Activated CD4-positive, alpha-beta T cell treated with anti-CD3 and anti-CD28 coated beads, Interleukin-2, amount 50 U/mL, for 24 hours (primary cell): ENCODE measurements at regions not wholly inside any gene's neighbourhood (a gene's known extent, or its start where the extent isn't known, plus 50 kb on each side); places are given as distances from the start of the nearest gene placed in this dataset.

Experiments used
- DNase-seq, 2 donors: peaks; one replicate each; pipeline ENCODE4 v3.0.0-alpha.2; 2020; ENCODE audit warnings: low read depth in 1 of 2, low spot score in 1 of 2

DNA sequence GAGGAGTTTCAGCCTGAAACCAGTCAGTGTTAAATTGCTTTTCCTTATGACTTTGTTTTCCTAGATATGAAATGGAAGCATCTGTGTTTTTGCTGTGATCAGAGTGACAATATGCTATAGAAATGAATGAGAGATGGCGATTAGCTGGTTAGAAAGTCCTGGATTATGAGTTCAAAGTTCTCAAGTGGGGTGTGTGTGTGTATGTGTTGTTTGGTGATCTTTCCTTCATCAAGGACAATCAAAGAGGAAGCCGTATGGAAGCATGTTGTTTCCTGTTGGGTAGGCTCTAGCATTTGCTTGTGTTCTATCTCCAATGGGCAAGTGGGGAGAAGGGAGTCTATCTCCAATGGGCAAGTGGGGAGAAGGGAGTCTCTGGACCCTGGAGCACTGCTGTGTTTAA lies 64.0 kb upstream of the STX18 start:
- DNase-seq, result no peak

- no peak for DNase-seq
Observed at GRCh38 chr4:4603592-4603991, 61.7 kb upstream of the STX18 start.

- DNase-seq, result no peak
Observed at GRCh38 chr4:4603067-4603466, 61.2 kb upstream of the STX18 start.

DNA sequence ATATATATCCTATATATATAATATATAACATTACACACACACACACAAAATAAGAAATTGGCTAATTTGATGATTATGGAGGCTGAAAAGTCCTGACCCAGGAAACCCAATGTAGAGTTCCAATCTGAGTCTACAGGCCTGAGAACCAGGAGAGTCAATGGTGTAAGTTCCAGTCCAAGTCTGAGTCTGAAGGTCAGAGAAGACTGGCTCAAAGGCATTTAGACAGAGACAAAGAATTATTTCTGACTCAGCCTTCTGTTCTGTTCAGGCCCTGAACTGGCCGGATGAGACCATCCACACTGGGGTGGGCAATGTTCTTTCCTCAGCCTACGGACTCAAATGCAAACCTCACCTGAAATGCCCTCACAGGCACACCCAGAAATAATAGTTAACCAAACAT lies 60.6 kb upstream of the STX18 start:
- no peak for DNase-seq

DNA sequence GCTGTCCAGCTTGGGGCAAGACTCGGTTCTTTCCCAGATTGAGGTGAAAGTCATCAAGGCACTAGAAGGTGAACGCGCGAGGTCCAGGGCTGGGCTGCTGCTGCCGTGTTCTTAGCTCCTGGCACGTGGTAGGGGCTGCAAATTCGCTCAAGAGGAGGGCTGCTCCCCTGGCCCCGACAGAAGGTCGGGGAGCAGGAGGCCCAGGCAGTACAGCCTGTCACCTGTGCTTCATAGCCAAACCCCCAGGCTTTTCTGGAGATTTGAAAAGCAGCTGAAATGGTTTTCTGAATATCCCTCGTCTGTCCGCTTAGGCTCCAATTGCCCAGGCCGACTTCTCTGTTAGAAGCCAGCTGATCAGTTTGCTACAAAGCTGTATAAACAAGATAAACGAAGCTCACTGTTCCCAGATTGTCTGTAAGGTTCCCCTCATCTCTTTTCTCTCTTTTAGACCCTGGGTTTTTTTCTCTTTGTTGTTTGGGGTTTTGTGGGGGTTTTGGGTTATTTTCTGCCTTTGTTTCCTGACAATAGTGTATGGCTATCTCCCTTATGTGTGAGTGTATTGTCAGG lies 60.0 kb upstream of the STX18 start:
- DNase-seq, result no peak

DNA sequence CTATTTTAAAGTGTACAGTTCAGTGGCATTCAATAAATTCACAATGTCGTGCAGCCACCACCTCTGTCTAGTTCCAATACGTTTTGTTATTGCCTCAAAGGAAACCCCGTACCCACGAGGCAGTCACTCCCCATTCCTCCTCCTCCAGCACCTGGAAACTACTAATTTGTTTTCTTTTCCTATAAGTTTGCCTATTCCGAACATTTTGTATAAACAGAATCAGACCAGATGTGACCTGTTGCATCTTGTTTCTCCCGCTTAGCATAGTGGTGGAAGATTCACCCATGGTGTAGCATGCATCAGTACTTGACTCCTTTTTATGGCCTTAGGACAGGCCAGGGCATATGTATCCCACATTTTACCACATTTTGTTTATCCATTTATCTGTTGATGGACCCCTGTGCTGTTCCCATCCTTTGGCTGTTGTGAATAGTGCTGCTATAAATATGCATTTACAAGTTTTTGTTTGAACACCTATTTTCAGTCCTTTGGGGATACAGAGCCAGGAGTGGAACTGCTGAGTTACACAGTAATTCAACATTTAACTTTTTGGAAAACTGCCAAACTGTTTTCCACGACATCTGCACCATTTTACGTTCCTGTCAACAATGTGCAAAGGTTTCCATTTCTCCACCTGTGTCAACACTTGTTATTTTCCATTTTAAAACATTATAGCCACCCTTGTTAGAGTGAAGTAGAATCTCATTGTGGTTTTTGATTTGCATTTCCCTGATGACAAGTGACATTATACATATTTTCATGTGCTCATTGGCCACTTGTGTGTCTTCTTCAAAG lies 57.8 kb upstream of the STX18 start:
- no peak for DNase-seq

GRCh38 chr4:4598851-4599411 lies 57.1 kb upstream of the STX18 start:
- no peak for DNase-seq

DNA sequence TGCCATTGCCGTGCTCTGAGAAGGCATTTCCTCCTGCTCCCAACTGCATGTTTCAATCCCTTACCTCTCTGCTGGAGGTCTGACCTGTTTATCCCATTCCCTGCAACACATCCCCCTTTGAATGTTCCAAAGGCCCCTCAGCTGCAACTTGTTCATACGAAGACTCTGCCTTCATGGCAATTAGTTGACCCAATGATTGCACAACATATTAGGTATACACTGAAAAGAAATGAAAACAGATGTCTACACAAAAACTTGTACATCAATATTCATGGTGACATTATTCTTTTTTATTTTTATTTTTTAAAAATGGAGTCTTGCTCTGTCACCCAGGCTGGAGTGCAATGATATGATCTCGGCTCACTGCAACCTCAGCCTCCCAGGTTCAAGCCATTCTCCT lies 54.9 kb upstream of the STX18 start:
- DNase-seq, result no peak

DNA sequence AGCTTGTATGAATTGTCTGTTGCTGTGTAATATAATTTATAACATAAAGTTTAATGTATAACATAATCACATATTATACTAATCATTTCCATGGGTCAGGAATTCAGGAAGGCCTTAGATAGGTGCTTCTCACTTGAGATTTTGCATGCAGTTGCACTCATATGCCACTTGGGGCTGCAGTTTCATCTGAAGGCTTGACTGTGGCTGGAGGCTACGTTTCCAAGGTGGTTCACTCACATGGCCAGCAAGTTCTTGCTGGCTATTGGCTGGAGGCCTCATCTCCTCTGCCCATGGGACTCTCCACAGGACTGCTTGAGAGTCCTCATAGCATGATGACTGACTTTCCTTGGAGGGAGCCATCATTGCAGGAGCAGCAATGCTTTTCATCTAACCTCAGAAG lies 53.4 kb upstream of the STX18 start:
- DNase-seq, result no peak

DNA sequence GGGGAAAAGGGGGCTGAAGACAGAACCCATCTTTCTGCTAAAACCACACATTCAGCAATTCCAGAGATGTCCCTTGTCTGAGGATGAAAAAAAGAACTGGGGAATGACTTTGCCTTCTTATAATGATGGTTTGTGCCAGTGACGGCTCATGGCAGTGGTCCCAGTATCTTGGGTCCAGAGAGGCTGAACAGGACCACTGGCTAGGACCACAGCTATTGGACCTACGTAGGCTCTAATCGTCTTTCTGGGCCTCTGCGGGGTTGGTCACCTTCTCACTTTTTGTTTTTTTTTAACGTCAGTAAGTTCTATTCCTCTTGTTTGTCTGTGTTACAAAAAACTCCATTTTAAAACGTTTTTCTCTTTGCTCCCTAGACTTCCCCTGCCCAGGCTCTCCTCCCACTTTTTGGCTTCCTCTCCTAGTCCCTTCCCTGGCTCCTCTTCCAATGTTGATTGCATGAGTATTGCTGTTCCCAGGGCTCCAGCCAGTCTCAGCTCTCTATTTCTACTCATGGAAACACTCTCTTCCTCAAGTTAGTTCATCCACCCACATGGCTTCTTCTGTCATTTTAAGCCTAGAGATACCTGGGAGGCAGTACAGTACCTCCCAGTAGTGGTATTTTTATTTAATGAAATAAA lies 52.6 kb upstream of the STX18 start:
- DNase-seq, result no peak

DNA sequence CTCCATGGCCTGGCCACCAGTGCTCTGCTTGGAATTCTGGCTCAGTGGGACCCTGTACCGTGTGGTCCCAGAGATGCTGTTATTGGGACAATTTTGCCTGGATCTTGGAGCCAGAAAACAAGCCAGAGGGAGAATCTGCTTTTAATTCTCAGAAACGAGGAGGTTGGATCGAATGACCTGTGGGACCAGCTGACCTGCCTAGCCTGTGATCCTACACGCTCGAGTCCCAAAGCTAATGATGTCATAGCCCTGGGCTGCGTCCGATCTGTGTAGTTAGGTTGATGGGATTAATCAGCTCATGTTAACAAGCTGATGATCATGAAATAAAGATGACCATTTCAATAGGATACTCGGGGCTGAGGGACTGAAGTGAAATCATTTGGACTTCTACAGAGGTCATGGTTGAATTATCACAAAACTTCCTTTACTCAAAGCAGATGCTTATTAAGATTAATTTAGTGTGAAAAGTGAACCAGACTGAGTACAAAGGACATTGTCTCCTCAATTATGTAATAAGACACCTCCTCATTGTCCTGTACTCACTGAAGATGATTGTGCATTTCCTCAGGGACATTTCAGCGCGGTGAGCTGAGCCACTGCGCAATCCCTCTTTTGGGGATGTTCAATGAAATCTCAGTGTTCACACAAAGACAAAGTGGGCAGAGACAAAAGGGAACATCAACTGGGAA lies 51.9 kb upstream of the STX18 start:
- DNase-seq, result no peak

GRCh38 chr4:4592414-4592813 lies 50.6 kb upstream of the STX18 start:
- no peak for DNase-seq
